Stomach (tissue), 8 donors: ENCODE measurements at regions not wholly inside any gene's neighbourhood (a gene's known extent, or its start where the extent isn't known, plus 50 kb on each side); places are given as distances from the start of the nearest gene placed in this dataset.

Source experiments
- DNase-seq, 2 donors: peaks; one replicate each; pipeline versions ENCODE4 v3.0.0 to v3.0.0-alpha.2; 2013 to 2019
- H3K27ac ChIP-seq, 5 donors: fragments of 200-600 bp in 4 of 5; sonication (generic) in 4 of 5; one replicate each; pipeline ENCODE4 v1.5.1; 2013 to 2019; ENCODE audit warnings: mild to moderate bottlenecking in 1 of 5, moderate library complexity in 1 of 5
- H3K27me3 ChIP-seq, 3 donors: fragments of 200-600 bp; sonication (generic); one replicate each; pipeline ENCODE4 v1.5.1; 2017 to 2019; ENCODE audit warnings: mixed run types in 1 of 3
- H3K36me3 ChIP-seq, 4 donors: fragments of 200-600 bp; sonication (generic); 1 replicate in 3 of 4; 2 replicates in 1 of 4; pipeline ENCODE4 v1.5.1; 2016 to 2019
- H3K4me1 ChIP-seq, 4 donors: fragments of 200-600 bp; sonication (generic); one replicate each; pipeline ENCODE4 v1.5.1; 2016 to 2019
- H3K4me3 ChIP-seq, 4 donors: fragments of 200-600 bp; sonication (generic) in 3 of 4; one replicate each; pipeline ENCODE4 v1.5.1; 2016 to 2019; ENCODE audit warnings: mild to moderate bottlenecking in 1 of 4
- H3K9me3 ChIP-seq, 4 donors: fragments of 200-600 bp; sonication (generic); one replicate each; pipeline ENCODE4 v1.5.1; 2016 to 2019
- EP300 ChIP-seq: sonication (generic); formaldehyde crosslinking; IDR thresholded peaks from one replicate; pipeline ENCODE4 v1.6.1; 2017; ENCODE audit warnings: antibody characterized with exemption
- POLR2A ChIP-seq, 4 donors: fragments of 450-650 bp; IDR thresholded peaks; one replicate each; pipeline ENCODE4 v1.6.1; 2016; ENCODE audit warnings: antibody characterized with exemption in 4 of 4, control low read depth in 2 of 4, mild to moderate bottlenecking in 1 of 4, moderate library complexity in 1 of 4
- POLR2AphosphoS5 ChIP-seq, 3 donors: sonication (generic); formaldehyde crosslinking; IDR thresholded peaks; one replicate each; pipeline ENCODE4 v1.6.1; 2016; ENCODE audit warnings: antibody characterized with exemption in 3 of 3
- WGBS, 5 donors: extraction: QIAGEN DNeasy Blood & Tissue Kit in 3 of 5; methylation state at CpG; one replicate each; pipeline versions ENCODE4 v1.1.5 to v1.1.7; 2013 to 2018; 5-methylcytosine and 5-hydroxymethylcytosine counted together
- intact Hi-C: fragments of 100-400 bp; cut with DNase I; formaldehyde crosslinking; loops from one replicate; pipeline ENCODE4 v1.15.1; 2023; ENCODE audit warnings: low total_unique reads
- TF ChIP-seq, protein P1 (sequence below), 7 experiments: fragments of 450-650 bp in 4 of 7; fragments of 200-600 bp in 3 of 7; sonication (generic) in 3 of 7; IDR thresholded peaks; one replicate each; pipeline ENCODE4 v1.5.1; 2016 to 2019; ENCODE audit warnings: antibody characterized with exemption in 7 of 7, control low read depth in 2 of 7, mild to moderate bottlenecking in 1 of 7
- donor health status: healthy with polysubstance abuse.
- donor health status: Bipolar disorder and iron deficiency.
- donor health status: healthy.

DNA sequence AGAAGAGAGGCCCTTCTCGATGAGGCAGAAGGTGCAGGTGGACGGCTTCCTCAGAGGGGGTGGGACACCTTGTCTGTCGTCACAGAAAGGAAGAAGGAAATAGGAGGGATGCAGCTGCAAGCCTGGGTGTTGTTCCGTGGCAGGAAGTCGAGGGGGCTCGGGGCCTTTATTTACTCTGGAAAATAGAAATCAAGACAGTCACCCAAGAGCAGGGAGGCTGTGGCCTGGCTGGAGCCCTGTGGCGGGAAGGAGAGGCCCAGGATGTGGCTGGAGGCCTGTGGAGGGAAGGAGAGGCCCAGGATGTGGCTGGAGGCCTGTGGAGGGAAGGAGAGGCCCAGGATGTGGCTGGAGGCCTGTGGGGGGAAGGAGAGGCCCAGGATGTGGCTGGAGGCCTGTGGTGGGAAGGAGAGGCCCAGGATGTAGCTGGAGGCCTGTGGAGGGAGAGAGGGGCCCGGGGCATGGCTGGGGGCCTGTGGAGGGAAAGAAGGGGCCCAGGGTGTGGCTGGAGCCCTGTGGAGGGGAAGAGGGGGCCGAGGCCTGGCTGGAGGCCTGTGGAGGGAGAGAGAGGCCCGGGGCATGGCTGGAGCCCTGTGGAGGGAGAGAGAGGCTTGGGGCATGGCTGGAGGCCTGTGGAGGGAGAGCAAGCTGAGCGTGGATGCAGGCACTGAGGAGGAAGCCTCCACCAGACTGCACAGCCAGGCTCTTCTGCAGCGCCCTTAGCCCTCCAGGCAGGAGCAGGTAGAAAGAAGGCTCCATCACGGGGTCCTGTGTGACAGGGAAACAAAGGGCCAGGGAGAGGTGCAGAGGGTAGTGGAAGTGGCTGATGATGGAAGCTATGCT lies 97.3 kb upstream of the SFMBT2 start:
- no peak for DNase-seq
- Histone ChIP-seq H3K4me1 (no peaks in the 10 kb centered on the region), H3K27me3 (no peaks in the 10 kb centered on the region), H3K4me3 (no peak overlapping the region), H3K9me3 (peaks cover 0 to 15% (median 8%) of the 10 kb centered on the region in 4 donors), H3K36me3 (no peaks in the 10 kb centered on the region), H3K27ac (no peak overlapping the region)
- TF ChIP-seq EP300 (no peak), POLR2AphosphoS5 (IDR thresholded peaks at IDR 0.05) (no peak)
- TF ChIP-seq, protein P1, sequence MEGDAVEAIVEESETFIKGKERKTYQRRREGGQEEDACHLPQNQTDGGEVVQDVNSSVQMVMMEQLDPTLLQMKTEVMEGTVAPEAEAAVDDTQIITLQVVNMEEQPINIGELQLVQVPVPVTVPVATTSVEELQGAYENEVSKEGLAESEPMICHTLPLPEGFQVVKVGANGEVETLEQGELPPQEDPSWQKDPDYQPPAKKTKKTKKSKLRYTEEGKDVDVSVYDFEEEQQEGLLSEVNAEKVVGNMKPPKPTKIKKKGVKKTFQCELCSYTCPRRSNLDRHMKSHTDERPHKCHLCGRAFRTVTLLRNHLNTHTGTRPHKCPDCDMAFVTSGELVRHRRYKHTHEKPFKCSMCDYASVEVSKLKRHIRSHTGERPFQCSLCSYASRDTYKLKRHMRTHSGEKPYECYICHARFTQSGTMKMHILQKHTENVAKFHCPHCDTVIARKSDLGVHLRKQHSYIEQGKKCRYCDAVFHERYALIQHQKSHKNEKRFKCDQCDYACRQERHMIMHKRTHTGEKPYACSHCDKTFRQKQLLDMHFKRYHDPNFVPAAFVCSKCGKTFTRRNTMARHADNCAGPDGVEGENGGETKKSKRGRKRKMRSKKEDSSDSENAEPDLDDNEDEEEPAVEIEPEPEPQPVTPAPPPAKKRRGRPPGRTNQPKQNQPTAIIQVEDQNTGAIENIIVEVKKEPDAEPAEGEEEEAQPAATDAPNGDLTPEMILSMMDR (IDR thresholded peaks at IDR 0.05): no peak
- 63 to 75% (median 71%) methylated on average over 13 of the region's 13 CpGs for WGBS, 5 donors
- intact Hi-C loops: no loop called here

DNA sequence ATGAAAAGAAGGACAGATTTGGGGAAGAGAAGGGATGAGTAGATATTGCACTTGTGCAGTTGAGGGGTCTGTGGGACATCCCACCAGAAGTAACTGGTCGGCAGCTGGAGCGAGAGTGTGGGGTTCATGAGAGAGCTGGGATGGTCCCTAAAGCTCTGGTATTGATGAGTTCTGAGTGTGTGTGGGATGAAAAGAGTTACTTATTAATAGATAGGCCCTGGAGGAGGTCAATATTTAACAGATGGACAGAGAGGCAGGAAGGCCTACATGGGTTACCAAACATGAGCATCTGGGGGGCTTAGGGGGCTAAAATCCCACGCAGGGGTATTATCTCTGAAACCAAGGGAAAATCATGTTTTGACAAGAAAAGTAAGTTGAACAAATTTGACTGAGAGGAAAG lies 95.7 kb upstream of the SFMBT2 start:
- intact Hi-C loops: no loop called here
- Histone ChIP-seq H3K9me3 (peaks cover 0 to 15% (median 8%) of the 10 kb centered on the region in 4 donors), H3K4me1 (no peaks in the 10 kb centered on the region), H3K4me3 (no peak overlapping the region), H3K36me3 (no peaks in the 10 kb centered on the region), H3K27me3 (no peaks in the 10 kb centered on the region), H3K27ac (no peak overlapping the region)
- no peak for DNase-seq
- TF ChIP-seq POLR2A (IDR thresholded peaks at IDR 0.05) (no peak), EP300 (no peak), POLR2AphosphoS5 (IDR thresholded peaks at IDR 0.05) (no peak)
- TF ChIP-seq, protein P1 (IDR thresholded peaks at IDR 0.05): no peak
- 68 to 90% (median 77%) methylated on average over 3 of the region's 3 CpGs for WGBS, 5 donors

DNA sequence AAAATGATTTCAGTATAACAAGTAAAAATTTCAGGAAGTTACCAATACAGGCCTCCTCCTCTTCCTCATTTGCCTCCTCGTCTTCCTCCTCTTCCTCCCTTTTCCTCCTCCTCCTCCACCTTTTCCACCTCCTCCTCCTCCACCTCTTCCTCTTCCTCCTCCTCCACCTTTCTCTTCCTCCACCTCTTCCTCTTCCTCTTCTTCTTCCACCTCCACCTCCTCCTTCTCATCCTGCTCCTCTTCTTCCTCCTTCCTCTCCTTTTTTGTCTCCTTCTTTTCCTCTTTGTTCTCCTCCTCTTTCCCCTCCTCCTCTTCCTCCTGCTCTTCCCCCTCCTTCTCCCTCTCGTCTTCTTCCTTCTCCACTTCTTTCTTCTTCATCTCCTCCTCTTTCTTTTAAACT lies 94.4 kb upstream of the SFMBT2 start:
- H3K36me3 ChIP-seq: no peaks in the 10 kb centered on the region
- DNase-seq: no peak
- H3K9me3 ChIP-seq: peaks cover 0 to 7% (median 3%) of the 10 kb centered on the region in 4 donors
- no peaks in the 10 kb centered on the region for H3K4me1 ChIP-seq
- TF ChIP-seq POLR2AphosphoS5 (IDR thresholded peaks at IDR 0.05): no peak
- no peak for TF ChIP-seq POLR2A (IDR thresholded peaks at IDR 0.05)
- TF ChIP-seq EP300: no peak
- TF ChIP-seq, protein P1 (IDR thresholded peaks at IDR 0.05): no peak
- no peak overlapping the region for H3K27ac ChIP-seq
- intact Hi-C loops: no loop called here
- 71 to 81% (median 76%) methylated on average over 2 of the region's 2 CpGs for WGBS, 5 donors
- H3K27me3 ChIP-seq: peaks cover 0 to 5% (median 0%) of the 10 kb centered on the region in 3 donors
- H3K4me3 ChIP-seq: no peak overlapping the region

DNA sequence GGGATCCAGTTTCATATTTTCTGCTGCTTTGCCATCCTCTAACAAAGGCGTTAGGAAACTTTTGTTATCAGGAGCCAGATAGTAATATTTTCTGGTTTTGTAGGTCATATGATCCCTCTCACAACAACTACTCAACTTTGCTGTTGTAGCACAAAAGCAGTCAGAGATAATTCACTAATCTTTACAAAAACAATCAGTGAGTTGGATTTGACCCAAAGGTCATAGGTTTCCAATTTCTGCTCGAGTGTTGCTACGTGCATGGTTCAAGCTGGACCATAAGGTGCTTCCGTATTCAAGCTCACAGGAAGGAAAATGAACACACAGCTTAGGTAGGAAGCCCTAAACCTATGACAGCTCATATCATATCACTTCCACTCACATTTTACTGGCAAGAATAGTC lies 92.4 kb upstream of the SFMBT2 start:
- TF ChIP-seq POLR2A (IDR thresholded peaks at IDR 0.05): no peak
- no peak for TF ChIP-seq EP300
- TF ChIP-seq, protein P1 (IDR thresholded peaks at IDR 0.05): no peak
- no peak for TF ChIP-seq POLR2AphosphoS5 (IDR thresholded peaks at IDR 0.05)
- Histone ChIP-seq H3K9me3 (no peaks in the 10 kb centered on the region), H3K36me3 (no peaks in the 10 kb centered on the region), H3K4me3 (no peak overlapping the region), H3K27ac (no peak overlapping the region), H3K27me3 (peaks cover 0 to 5% (median 0%) of the 10 kb centered on the region in 3 donors), H3K4me1 (no peaks in the 10 kb centered on the region)
- WGBS, 5 donors: 23 to 48% (median 41%) methylated on average over 4 of the region's 4 CpGs
- intact Hi-C loops: no loop called here
- no peak for DNase-seq
